ENCODE measurements at regions not wholly inside any gene's neighbourhood (a gene's known extent, or its start where the extent isn't known, plus 50 kb on each side); places are given as distances from the start of the nearest gene placed in this dataset.
"Not testable (repeated sequence)": the region's sequence is repeated elsewhere in the genome, so short reads cannot be mapped to it uniquely, and the experiment has no call there.

DNA sequence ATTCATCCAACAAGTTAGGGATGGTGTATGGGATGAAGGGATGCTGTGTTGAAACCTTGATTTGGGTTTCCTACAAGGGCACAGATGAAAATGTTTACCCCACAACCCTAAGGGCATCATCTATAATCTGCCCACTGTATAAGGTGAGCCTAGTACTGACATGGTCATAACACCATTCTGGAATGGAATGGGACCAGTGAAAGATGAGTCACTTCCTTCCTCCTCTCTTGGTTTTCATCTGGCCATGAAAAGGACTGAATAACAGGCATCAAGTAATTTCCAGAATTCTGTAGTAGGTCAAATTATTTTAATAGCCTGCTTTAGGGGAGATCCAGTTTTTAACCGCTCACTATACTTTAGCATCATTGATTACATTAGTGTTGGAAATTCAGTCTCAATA is 538.6 kb downstream of the NR2F2 start:
- 59 to 64% methylated on average over 1 of the region's 1 CpG for WGBS, 2 experiments (ENCODE audit: low coverage in 1 of 2, low lambda C conversion rate in 2 of 2, missing lambda C conversion rate in 2 of 2)
- in situ Hi-C loops (cut with MboI): no loop called here
- no peak overlapping the region for H3K4me2 ChIP-seq (ENCODE audit: unreplicated experiment)

GRCh38 chr15:96869790-96870189 is 539.3 kb downstream of the NR2F2 start:
- Histone ChIP-seq H3F3A (ENCODE audit: insufficient read depth) (no peaks in the 10 kb centered on the region), H3K4me2 (ENCODE audit: unreplicated experiment) (no peak overlapping the region), H3K9ac (no peak overlapping the region), H3K27me3 (replicated peaks; ENCODE audit: insufficient read depth) (no peaks in the 10 kb centered on the region), H2AFZ (no peak overlapping the region), H3K36me3 (ENCODE audit: low read depth) (no peaks in the 10 kb centered on the region), H3K9me2 (ENCODE audit: insufficient read depth) (no peaks in the 10 kb centered on the region), H4K20me1 (ENCODE audit: insufficient read depth) (no peaks in the 10 kb centered on the region), H3K9me3 (ENCODE audit: low read depth) (no peaks in the 10 kb centered on the region), H3K4me1 (ENCODE audit: insufficient read depth) (no peaks in the 10 kb centered on the region), H3K79me2 (ENCODE audit: insufficient read depth) (no peaks in the 10 kb centered on the region), H3K4me3 (no peak overlapping the region), H3K27ac (no peak overlapping the region)
- in situ Hi-C loops (cut with MboI): no loop called here
- 0% methylated on average over 1 of the region's 1 CpG for WGBS, 2 experiments (ENCODE audit: low coverage in 1 of 2, low lambda C conversion rate in 2 of 2, missing lambda C conversion rate in 2 of 2)
- TF ChIP-seq EZH2phosphoT487 (IDR thresholded peaks at IDR 0.05; ENCODE audit: insufficient read depth, low read depth) (no peak), EZH2 (IDR thresholded peaks at IDR 0.05; ENCODE audit: insufficient read depth, poor library complexity, severe bottlenecking) (no peak)
- DNase-seq: no peak

More for the DNA sequence above, 538.6 kb downstream of the NR2F2 start:
- no peak for DNase-seq
- Histone ChIP-seq H3K9ac (no peak overlapping the region), H3K36me3 (ENCODE audit: low read depth) (no peaks in the 10 kb centered on the region), H3K9me3 (ENCODE audit: low read depth) (no peaks in the 10 kb centered on the region), H3K27ac (no peak overlapping the region), H3K4me1 (ENCODE audit: insufficient read depth) (no peaks in the 10 kb centered on the region), H3K79me2 (ENCODE audit: insufficient read depth) (no peaks in the 10 kb centered on the region), H2AFZ (no peak overlapping the region), H3F3A (ENCODE audit: insufficient read depth) (no peaks in the 10 kb centered on the region), H3K4me3 (no peak overlapping the region), H3K27me3 (replicated peaks; ENCODE audit: insufficient read depth) (no peaks in the 10 kb centered on the region), H3K9me2 (ENCODE audit: insufficient read depth) (no peaks in the 10 kb centered on the region), H4K20me1 (ENCODE audit: insufficient read depth) (no peaks in the 10 kb centered on the region)
- TF ChIP-seq EZH2 (IDR thresholded peaks at IDR 0.05; ENCODE audit: insufficient read depth, poor library complexity, severe bottlenecking) (no peak), EZH2phosphoT487 (IDR thresholded peaks at IDR 0.05; ENCODE audit: insufficient read depth, low read depth) (no peak)

GRCh38 chr15:96870580-96870979 is 540.1 kb downstream of the NR2F2 start:
- Histone ChIP-seq H3K9ac (no peak overlapping the region), H3F3A (ENCODE audit: insufficient read depth) (no peaks in the 10 kb centered on the region), H2AFZ (no peak overlapping the region), H3K9me2 (ENCODE audit: insufficient read depth) (no peaks in the 10 kb centered on the region), H3K27ac (no peak overlapping the region), H4K20me1 (ENCODE audit: insufficient read depth) (no peaks in the 10 kb centered on the region), H3K79me2 (ENCODE audit: insufficient read depth) (no peaks in the 10 kb centered on the region), H3K4me3 (no peak overlapping the region), H3K36me3 (ENCODE audit: low read depth) (no peaks in the 10 kb centered on the region), H3K4me2 (ENCODE audit: unreplicated experiment) (no peak overlapping the region), H3K9me3 (ENCODE audit: low read depth) (no peaks in the 10 kb centered on the region), H3K4me1 (ENCODE audit: insufficient read depth) (no peaks in the 10 kb centered on the region), H3K27me3 (replicated peaks; ENCODE audit: insufficient read depth) (no peaks in the 10 kb centered on the region)
- TF ChIP-seq EZH2 (IDR thresholded peaks at IDR 0.05; ENCODE audit: insufficient read depth, poor library complexity, severe bottlenecking) (no peak), EZH2phosphoT487 (IDR thresholded peaks at IDR 0.05; ENCODE audit: insufficient read depth, low read depth) (no peak)
- in situ Hi-C loops (cut with MboI): no loop called here
- 39 to 41% methylated on average over 8 of the region's 8 CpGs for WGBS, 2 experiments (ENCODE audit: low coverage in 1 of 2, low lambda C conversion rate in 2 of 2, missing lambda C conversion rate in 2 of 2)
- no peak for DNase-seq

GRCh38 chr15:96877442-96877841 is 546.9 kb downstream of the NR2F2 start:
- H3K27ac ChIP-seq; H3K4me3 ChIP-seq; H3F3A ChIP-seq (ENCODE audit: insufficient read depth); DNase-seq; H3K9me3 ChIP-seq (ENCODE audit: low read depth); H3K9me2 ChIP-seq (ENCODE audit: insufficient read depth); H3K9ac ChIP-seq; in situ Hi-C loops (cut with MboI); H3K4me1 ChIP-seq (ENCODE audit: insufficient read depth); H3K79me2 ChIP-seq (ENCODE audit: insufficient read depth); H3K4me2 ChIP-seq (ENCODE audit: unreplicated experiment); H3K27me3 ChIP-seq (replicated peaks; ENCODE audit: insufficient read depth); H2AFZ ChIP-seq; H4K20me1 ChIP-seq (ENCODE audit: insufficient read depth); H3K36me3 ChIP-seq (ENCODE audit: low read depth): not testable (repeated sequence)
- WGBS, 2 experiments (ENCODE audit: low coverage in 1 of 2, low lambda C conversion rate in 2 of 2, missing lambda C conversion rate in 2 of 2): 38 to 47% methylated on average over 6 of the region's 6 CpGs

GRCh38 chr15:96878129-96878528 is 547.6 kb downstream of the NR2F2 start:
- H4K20me1 ChIP-seq (ENCODE audit: insufficient read depth): no peaks in the 10 kb centered on the region
- WGBS, 2 experiments (ENCODE audit: low coverage in 1 of 2, low lambda C conversion rate in 2 of 2, missing lambda C conversion rate in 2 of 2): 56 to 70% methylated on average over 2 of the region's 2 CpGs
- no peak overlapping the region for H2AFZ ChIP-seq
- H3K4me1 ChIP-seq (ENCODE audit: insufficient read depth): no peaks in the 10 kb centered on the region
- H3K4me3 ChIP-seq: no peak overlapping the region
- no peak overlapping the region for H3K4me2 ChIP-seq (ENCODE audit: unreplicated experiment)
- DNase-seq: no peak
- H3K27ac ChIP-seq: no peak overlapping the region
- H3K9ac ChIP-seq: no peak overlapping the region
- H3K79me2 ChIP-seq (ENCODE audit: insufficient read depth): no peaks in the 10 kb centered on the region
- in situ Hi-C loops (cut with MboI): no loop called here
- H3K36me3 ChIP-seq (ENCODE audit: low read depth): no peaks in the 10 kb centered on the region
- no peaks in the 10 kb centered on the region for H3F3A ChIP-seq (ENCODE audit: insufficient read depth)
- H3K27me3 ChIP-seq (replicated peaks; ENCODE audit: insufficient read depth): no peaks in the 10 kb centered on the region
- H3K9me3 ChIP-seq (ENCODE audit: low read depth): no peaks in the 10 kb centered on the region
- H3K9me2 ChIP-seq (ENCODE audit: insufficient read depth): no peaks in the 10 kb centered on the region
- no peak for TF ChIP-seq EZH2phosphoT487 (IDR thresholded peaks at IDR 0.05; ENCODE audit: insufficient read depth, low read depth)
- no peak for TF ChIP-seq EZH2 (IDR thresholded peaks at IDR 0.05; ENCODE audit: insufficient read depth, poor library complexity, severe bottlenecking)

All from GM23248 (cell line).